Epithelial cell of esophagus (primary cell): ENCODE measurements at regions not wholly inside any gene's neighbourhood (a gene's known extent, or its start where the extent isn't known, plus 50 kb on each side); places are given as distances from the start of the nearest gene placed in this dataset.

Source experiments
- DNase-seq: peaks from one replicate; pipeline ENCODE4 v3.0.0; 2010; ENCODE audit warnings: low read depth
- H3K4me3 ChIP-seq: 2 replicates; pipeline ENCODE4 v1.5.1; 2011; ENCODE audit warnings: mild to moderate bottlenecking, low read length, control low read depth
- CTCF ChIP-seq: IDR thresholded peaks from 2 replicates; pipeline ENCODE4 v1.5.1; 2011; ENCODE audit warnings: low read depth, mild to moderate bottlenecking, low read length, control low read depth, inconsistent platforms; ENCODE audit not compliant: insufficient read depth; ENCODE audit errors: missing control alignments

- H3K4me3 ChIP-seq = no peak overlapping the region
- no peak for DNase-seq
- TF ChIP-seq CTCF = no peak
These were observed 61.7 kb downstream of the PJA1 start for GRCh38 chrX:69103539-69103938.

- no peak for TF ChIP-seq CTCF
- no peak overlapping the region for H3K4me3 ChIP-seq
- no peak for DNase-seq
These were observed 62.5 kb downstream of the PJA1 start for GRCh38 chrX:69102612-69103194.

GRCh38 chrX:69101683-69102251, 63.5 kb downstream of the PJA1 start:
- no peak for TF ChIP-seq CTCF
- DNase-seq = no peak
- no peak overlapping the region for H3K4me3 ChIP-seq

- no peak for TF ChIP-seq CTCF
- H3K4me3 ChIP-seq = no peak overlapping the region
- no peak for DNase-seq
These were observed 64.8 kb downstream of the PJA1 start for GRCh38 chrX:69100478-69100877.

GRCh38 chrX:69097451-69098236, 67.6 kb downstream of the PJA1 start:
- no peak for TF ChIP-seq CTCF
- DNase-seq = peak; percentile 8
- no peak overlapping the region for H3K4me3 ChIP-seq

GRCh38 chrX:69096963-69097362, 68.3 kb downstream of the PJA1 start:
- H3K4me3 ChIP-seq = no peak overlapping the region
- no peak for TF ChIP-seq CTCF
- no peak for DNase-seq
